A549 (cell line): ENCODE measurements at regions not wholly inside any gene's neighbourhood (a gene's known extent, or its start where the extent isn't known, plus 50 kb on each side); places are given as distances from the start of the nearest gene placed in this dataset.
A peak's percentile ranks its signal among the peaks of the same experiment; 100 is the strongest.

ENCODE experiments used
- ATAC-seq, 2 experiments: fragments of 200-7000 bp in 1 of 2; fragments of >200 bp in 1 of 2; cut with Nextera tagmentation in 1 of 2; cut with Tn5 transposase in 1 of 2; 3 replicates each; pipeline versions ENCODE4 v1.8.0 to v1.9.1; 2018 to 2020; ENCODE audit warnings: mild to moderate bottlenecking in 1 of 2, moderate library complexity in 1 of 2
- CTCF ChIA-PET: fragments of 300-600 bp; sonication (Branson Sonifier 250); formaldehyde crosslinking; extraction: SDS; loops from one replicate; lab custom pipeline; 2021; ENCODE audit warnings: antibody characterized with exemption, inconsistent platforms; lab: Yijun Ruan, JAX
- POLR2A ChIA-PET: fragments of 350-600 bp; formaldehyde crosslinking; extraction: SDS; loops from one replicate; lab custom pipeline; 2021; ENCODE audit warnings: antibody characterized with exemption, inconsistent platforms; lab: Yijun Ruan, JAX
- DNase-seq, 2 experiments: peaks; one replicate each; pipeline versions ENCODE4 v3.0.0 to v3.0.0-alpha.2; 2011 to 2016; ENCODE audit warnings: low read depth in 1 of 2, low spot score in 1 of 2
- FAIRE-seq: peaks from 2 replicates; lab custom pipeline; 2011; peaks lifted over from hg19 to GRCh38; lab: Jason Lieb, UNC
- H3K27ac ChIP-seq, 2 experiments: fragments of >200 bp; sonication (Bioruptor Twin); formaldehyde crosslinking; 3 replicates each; pipeline ENCODE4 v1.5.1; 2016 to 2017
- H3K4me1 ChIP-seq: fragments of >200 bp; sonication (Bioruptor Twin); formaldehyde crosslinking; 3 replicates; pipeline ENCODE4 v1.6.1; 2016
- H3K4me2 ChIP-seq: fragments of >200 bp; sonication (Bioruptor Twin); formaldehyde crosslinking; 3 replicates; pipeline ENCODE4 v1.6.1; 2016
- H3K4me3 ChIP-seq: fragments of >200 bp; sonication (Bioruptor Twin); formaldehyde crosslinking; 3 replicates; pipeline ENCODE4 v1.5.1; 2016
- H3K9me3 ChIP-seq: fragments of >200 bp; sonication (Bioruptor Twin); formaldehyde crosslinking; 3 replicates; pipeline ENCODE4 v1.6.1; 2016
- BHLHE40 ChIP-seq: IDR thresholded peaks from 2 replicates; pipeline ENCODE4 v1.6.1; 2012; ENCODE audit warnings: low read depth, low read length, inconsistent platforms
- E2F6 ChIP-seq: IDR thresholded peaks from 2 replicates; pipeline ENCODE4 v1.6.1; 2012; ENCODE audit warnings: low read depth, borderline replicate concordance
- EHF ChIP-seq: fragments of 250-450 bp; sonication (Bioruptor Pico); IDR thresholded peaks from 2 replicates; pipeline ENCODE4 v1.5.0; 2020; ENCODE audit warnings: mild to moderate bottlenecking
- GATA3 ChIP-seq: IDR thresholded peaks from 2 replicates; pipeline ENCODE4 v1.6.1; 2012; ENCODE audit warnings: borderline replicate concordance
- HOXA7 ChIP-seq: fragments of 250-450 bp; sonication (Bioruptor Pico); IDR thresholded peaks from 2 replicates; pipeline ENCODE4 v1.5.0; 2020; ENCODE audit warnings: mild to moderate bottlenecking, moderate library complexity
- HOXB5 ChIP-seq: fragments of 250-450 bp; sonication (Bioruptor Pico); IDR thresholded peaks from 2 replicates; pipeline ENCODE4 v1.5.0; 2020; ENCODE audit warnings: mild to moderate bottlenecking, moderate library complexity
- JUN ChIP-seq, 2 experiments: fragments of >200 bp; sonication (Bioruptor Twin); formaldehyde crosslinking; IDR thresholded peaks; 2 replicates in 1 of 2; 3 replicates in 1 of 2; pipeline ENCODE4 v1.6.1; 2016 to 2017
- MAFK ChIP-seq: fragments of 450-650 bp; IDR thresholded peaks from 2 replicates; pipeline ENCODE4 v1.6.1; 2014; ENCODE audit not compliant: partially characterized antibody
- MAX ChIP-seq: IDR thresholded peaks from 2 replicates; pipeline ENCODE4 v1.6.1; 2012
- PBX3 ChIP-seq: IDR thresholded peaks from 2 replicates; pipeline ENCODE4 v1.6.1; 2012
- POLR2A ChIP-seq: IDR thresholded peaks from 2 replicates; pipeline ENCODE4 v1.6.1; 2012; ENCODE audit warnings: mild to moderate bottlenecking, low read length
- RNF2 ChIP-seq: fragments of 200-600 bp; sonication (generic); IDR thresholded peaks from 2 replicates; pipeline ENCODE4 v1.6.1; 2016; ENCODE audit warnings: low read depth, mild to moderate bottlenecking, antibody characterized with exemption, moderate library complexity, borderline replicate concordance
- SMC3 ChIP-seq: fragments of >200 bp; sonication (Bioruptor Twin); formaldehyde crosslinking; IDR thresholded peaks from 3 replicates; pipeline ENCODE4 v1.6.1; 2018; ENCODE audit warnings: inconsistent platforms
- SREBF2 ChIP-seq: fragments of 450-650 bp; IDR thresholded peaks from 2 replicates; pipeline ENCODE4 v1.6.1; 2014; ENCODE audit warnings: mild to moderate bottlenecking, moderate library complexity
- TFCP2L1 ChIP-seq: fragments of 250-450 bp; sonication (Bioruptor Pico); IDR thresholded peaks from 2 replicates; pipeline ENCODE4 v1.5.0; 2021; ENCODE audit warnings: mild to moderate bottlenecking
- TP53 ChIP-seq: fragments of 250-450 bp; sonication (Bioruptor Pico); IDR thresholded peaks from 2 replicates; pipeline ENCODE4 v1.5.0; 2021; ENCODE audit warnings: mild to moderate bottlenecking, moderate library complexity
- ZNF302 ChIP-seq: fragments of 250-450 bp; sonication (Bioruptor Pico); IDR thresholded peaks from 2 replicates; pipeline ENCODE4 v1.9.0; 2021; ENCODE audit warnings: inconsistent platforms, mild to moderate bottlenecking, moderate library complexity
- WGBS: methylation state at CpG from one replicate; pipeline ENCODE4 v1.1.6; 2017; ENCODE audit errors: missing lambda C conversion rate; 5-methylcytosine and 5-hydroxymethylcytosine counted together
- TF ChIP-seq, protein P1 (sequence below): fragments of 250-450 bp; sonication (Bioruptor Pico); IDR thresholded peaks from 2 replicates; pipeline ENCODE4 v1.5.0; 2021; ENCODE audit warnings: mild to moderate bottlenecking, moderate library complexity, borderline replicate concordance
- TF ChIP-seq, protein P2 (sequence below): fragments of >200 bp; sonication (Bioruptor Twin); formaldehyde crosslinking; IDR thresholded peaks from 3 replicates; pipeline ENCODE4 v1.6.1; 2016

DNA sequence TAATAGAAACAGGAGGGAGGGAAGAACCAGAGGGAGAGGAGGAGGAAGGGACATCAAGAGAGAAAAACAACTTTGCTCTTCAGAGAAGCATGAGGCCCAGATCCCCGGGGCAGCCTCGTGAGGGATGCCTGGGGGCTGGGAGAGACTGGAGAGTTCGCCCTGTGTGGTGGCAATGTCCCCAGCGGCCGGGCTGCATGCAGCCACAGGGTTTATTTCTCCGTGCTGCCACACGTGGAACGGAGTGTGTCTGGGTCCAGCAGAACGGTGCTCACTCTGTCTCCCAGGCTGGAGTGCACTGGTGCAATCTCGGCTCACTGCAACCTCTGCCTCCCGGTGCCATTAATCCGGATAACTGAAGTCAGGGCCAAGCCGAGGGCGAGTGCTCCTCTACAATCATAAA is 257.7 kb downstream of the ACTR3B start:
- DNase-seq (no peak), ATAC-seq (peak; percentile 47 to 55; a peak in 4 of 6 replicates), FAIRE-seq (no peak)
- ChIA-PET CTCF (no interaction called here), POLR2A (no interaction called here)
- 20% methylated on average over 14 of the region's 14 CpGs for WGBS
- H3K4me3 ChIP-seq, result no peak overlapping the region
- H3K4me1 ChIP-seq, result no peaks in the 10 kb centered on the region
- H3K27ac ChIP-seq, result no peak overlapping the region
- no peak overlapping the region for H3K4me2 ChIP-seq
- TF ChIP-seq MAFK (no peak), MAX (no peak), E2F6 (no peak), HOXB5 (CRISPR knock-in tag) (no peak), TP53 (CRISPR knock-in tag) (no peak), POLR2A (no peak), HOXA7 (CRISPR knock-in tag) (no peak)
- TF ChIP-seq, protein P1, sequence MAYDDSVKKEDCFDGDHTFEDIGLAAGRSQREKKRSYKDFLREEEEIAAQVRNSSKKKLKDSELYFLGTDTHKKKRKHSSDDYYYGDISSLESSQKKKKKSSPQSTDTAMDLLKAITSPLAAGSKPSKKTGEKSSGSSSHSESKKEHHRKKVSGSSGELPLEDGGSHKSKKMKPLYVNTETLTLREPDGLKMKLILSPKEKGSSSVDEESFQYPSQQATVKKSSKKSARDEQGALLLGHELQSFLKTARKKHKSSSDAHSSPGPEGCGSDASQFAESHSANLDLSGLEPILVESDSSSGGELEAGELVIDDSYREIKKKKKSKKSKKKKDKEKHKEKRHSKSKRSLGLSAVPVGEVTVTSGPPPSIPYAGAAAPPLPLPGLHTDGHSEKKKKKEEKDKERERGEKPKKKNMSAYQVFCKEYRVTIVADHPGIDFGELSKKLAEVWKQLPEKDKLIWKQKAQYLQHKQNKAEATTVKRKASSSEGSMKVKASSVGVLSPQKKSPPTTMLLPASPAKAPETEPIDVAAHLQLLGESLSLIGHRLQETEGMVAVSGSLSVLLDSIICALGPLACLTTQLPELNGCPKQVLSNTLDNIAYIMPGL (CRISPR knock-in tag), result no peak
- TF ChIP-seq, protein P2, sequence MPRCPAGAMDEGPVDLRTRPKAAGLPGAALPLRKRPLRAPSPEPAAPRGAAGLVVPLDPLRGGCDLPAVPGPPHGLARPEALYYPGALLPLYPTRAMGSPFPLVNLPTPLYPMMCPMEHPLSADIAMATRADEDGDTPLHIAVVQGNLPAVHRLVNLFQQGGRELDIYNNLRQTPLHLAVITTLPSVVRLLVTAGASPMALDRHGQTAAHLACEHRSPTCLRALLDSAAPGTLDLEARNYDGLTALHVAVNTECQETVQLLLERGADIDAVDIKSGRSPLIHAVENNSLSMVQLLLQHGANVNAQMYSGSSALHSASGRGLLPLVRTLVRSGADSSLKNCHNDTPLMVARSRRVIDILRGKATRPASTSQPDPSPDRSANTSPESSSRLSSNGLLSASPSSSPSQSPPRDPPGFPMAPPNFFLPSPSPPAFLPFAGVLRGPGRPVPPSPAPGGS, result no peak
- H3K9me3 ChIP-seq, result no peaks in the 10 kb centered on the region

DNA sequence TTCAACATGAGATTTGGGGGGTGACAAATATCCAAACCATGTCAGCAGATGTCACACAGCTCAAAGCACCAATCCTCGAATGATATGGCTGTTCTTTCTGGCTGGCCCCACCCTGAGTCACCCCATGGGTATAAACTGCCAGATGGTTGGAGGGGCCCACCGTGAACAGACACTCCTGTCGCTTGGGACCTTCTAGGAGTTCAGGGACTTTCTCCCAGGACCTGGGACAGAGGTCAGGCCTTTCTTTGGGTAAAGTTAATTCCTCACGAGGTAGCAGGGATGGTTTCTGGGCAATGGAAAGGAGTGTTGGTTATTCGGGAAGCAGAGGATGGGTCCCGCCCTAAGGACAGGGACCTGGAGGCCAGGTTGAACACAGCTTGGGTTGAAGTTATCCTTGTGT is 262.0 kb downstream of the ACTR3B start:
- H3K4me2 ChIP-seq, result no peak overlapping the region
- DNase-seq (no peak), FAIRE-seq (no peak), ATAC-seq (no peak)
- H3K9me3 ChIP-seq, result no peaks in the 10 kb centered on the region
- ChIA-PET POLR2A (no interaction called here), CTCF (no interaction called here)
- H3K4me1 ChIP-seq, result no peaks in the 10 kb centered on the region
- TF ChIP-seq SMC3 (no peak), MAFK (no peak), EHF (no peak), TFCP2L1 (CRISPR knock-in tag) (no peak), JUN (IDR thresholded peaks at IDR 0.05) (no peak), PBX3 (no peak), E2F6 (no peak), RNF2 (no peak), BHLHE40 (no peak)
- no peak overlapping the region for H3K4me3 ChIP-seq
- no peak overlapping the region for H3K27ac ChIP-seq
- 1% methylated on average over 6 of the region's 6 CpGs for WGBS

DNA sequence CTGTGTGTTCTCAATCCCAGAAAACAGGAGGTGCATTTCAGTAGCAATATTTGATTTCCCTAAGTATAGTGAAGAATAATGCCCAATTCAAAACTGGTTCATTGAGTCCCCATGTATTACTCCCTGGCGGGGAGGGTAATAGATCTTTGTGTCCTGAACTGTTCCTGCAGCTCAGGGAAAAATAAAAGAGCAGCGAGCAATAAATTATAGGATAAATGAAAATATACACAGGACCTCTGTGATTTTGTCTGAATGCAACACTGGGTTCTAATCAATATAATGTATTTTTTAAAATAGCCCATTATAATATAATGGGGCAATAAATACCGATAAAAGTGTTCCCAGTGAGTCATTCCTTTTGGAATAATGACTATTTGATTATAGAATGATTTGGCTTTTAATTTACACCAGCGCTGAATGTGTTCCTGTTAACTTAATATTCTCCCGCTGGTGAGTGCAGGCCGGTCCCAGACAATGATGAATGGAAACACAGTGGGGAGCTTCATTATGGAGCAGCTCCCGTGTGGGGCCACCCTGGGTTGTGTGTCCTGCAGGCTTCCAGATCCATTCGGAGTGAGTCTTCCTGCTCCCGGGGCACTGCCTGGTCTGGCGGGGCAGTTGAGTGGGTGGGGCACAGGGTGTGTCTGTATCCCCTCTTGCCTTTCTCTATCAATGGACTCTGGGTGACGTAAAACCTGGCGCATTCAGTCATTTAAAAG is 263.1 kb downstream of the ACTR3B start:
- WGBS, result 20% methylated on average over 12 of the region's 12 CpGs
- H3K27ac ChIP-seq, result no peak overlapping the region
- no peak overlapping the region for H3K4me2 ChIP-seq
- ATAC-seq, result no peak
- ChIA-PET CTCF (no interaction called here), POLR2A (no interaction called here)
- no peak for DNase-seq
- no peak overlapping the region for H3K4me3 ChIP-seq
- FAIRE-seq, result no peak
- TF ChIP-seq SREBF2 (no peak), ZNF302 (CRISPR knock-in tag) (no peak), TFCP2L1 (CRISPR knock-in tag) (no peak), GATA3 (no peak)
- H3K9me3 ChIP-seq, result no peaks in the 10 kb centered on the region
- H3K4me1 ChIP-seq, result no peaks in the 10 kb centered on the region
